NOMO-1 treated with dmso at 0.1 percent for 144 hours (cell line): ENCODE measurements at regions not wholly inside any gene's neighbourhood (a gene's known extent, or its start where the extent isn't known, plus 50 kb on each side); places are given as distances from the start of the nearest gene placed in this dataset.
"Not testable (repeated sequence)": the region's sequence is repeated elsewhere in the genome, so short reads cannot be mapped to it uniquely, and the experiment has no call there.

Experiments used
- DNase-seq: peaks from one replicate; lab custom pipeline; 2025; ENCODE audit not compliant: unreplicated experiment; lab: John Stamatoyannopoulos, UW

- DNase-seq, result no peak
Observed at GRCh38 chr1:163472651-163473248, 151.0 kb downstream of the NUF2 start.

DNA sequence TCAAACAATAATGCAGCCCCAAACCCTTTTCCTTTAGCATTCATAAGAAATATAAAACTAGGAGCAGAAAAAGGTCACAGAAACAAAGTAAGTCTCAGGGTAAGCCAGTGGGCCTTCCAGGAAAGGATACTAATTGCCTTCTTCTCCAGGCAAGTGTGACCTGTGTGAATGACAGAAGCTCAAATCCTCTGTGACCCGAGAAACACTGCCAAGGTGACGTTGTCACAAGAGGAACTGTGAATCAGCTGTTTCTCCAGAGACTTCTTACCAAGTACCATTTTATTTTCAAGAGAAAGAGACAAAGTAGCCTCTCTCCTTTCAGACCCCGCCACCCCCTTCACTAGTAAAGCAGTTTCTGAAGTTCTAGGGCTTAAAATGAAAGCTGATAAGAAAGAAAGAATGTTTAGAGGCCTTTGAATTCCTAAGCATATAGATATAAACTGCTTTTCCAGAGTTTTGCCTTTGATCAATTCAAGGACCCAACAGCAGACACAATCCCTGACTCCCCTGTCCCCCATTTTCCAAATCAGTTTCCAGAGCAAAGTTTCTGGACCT, 155.6 kb downstream of the NUF2 start:
- DNase-seq, result no peak

DNA sequence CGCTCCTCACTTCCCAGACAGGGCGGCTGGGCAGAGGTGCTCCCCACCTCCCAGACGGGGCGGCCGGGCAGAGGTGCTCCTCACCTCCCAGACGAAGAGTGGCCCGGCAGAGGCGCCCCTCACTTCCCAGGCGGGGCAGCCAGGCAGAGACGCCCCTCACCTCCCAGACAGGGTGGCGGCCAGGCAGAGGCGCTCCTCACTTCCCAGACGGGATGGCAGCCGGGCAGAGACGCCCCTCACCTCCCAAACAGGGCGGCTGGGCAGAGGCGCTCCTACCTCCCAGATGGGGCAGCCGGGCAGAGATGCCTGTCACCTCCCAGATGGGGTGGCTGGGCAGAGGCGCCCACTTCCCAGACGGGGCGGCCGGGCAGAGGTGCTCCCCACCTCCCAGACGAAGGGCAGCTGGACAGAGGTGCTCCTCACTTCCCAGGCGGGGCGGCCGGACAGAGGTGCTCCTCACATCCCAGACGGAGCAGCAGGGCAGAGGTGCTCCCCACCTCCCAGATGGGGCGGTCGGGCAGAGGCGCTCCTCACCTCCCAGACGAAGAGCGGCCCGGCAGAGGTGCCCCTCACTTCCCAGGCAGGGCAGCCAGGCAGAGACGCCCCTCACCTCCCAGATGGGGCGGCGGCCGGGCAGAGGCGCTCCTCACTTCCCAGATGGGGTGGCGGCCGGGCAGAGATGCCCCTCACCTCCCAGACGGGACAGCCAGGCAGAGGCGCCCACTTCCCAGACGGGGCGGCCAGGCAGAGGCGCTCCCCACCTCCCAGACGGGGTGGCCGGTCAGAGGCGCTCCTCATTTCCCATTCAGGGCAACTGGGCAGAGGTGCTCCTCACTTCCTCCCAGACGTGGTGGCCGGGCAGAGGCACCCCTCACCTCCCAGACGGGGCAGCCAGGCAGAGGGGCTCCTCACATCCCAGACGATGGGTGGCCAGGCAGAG, 176.9 kb downstream of the NUF2 start:
- DNase-seq, result not testable (repeated sequence)

DNA sequence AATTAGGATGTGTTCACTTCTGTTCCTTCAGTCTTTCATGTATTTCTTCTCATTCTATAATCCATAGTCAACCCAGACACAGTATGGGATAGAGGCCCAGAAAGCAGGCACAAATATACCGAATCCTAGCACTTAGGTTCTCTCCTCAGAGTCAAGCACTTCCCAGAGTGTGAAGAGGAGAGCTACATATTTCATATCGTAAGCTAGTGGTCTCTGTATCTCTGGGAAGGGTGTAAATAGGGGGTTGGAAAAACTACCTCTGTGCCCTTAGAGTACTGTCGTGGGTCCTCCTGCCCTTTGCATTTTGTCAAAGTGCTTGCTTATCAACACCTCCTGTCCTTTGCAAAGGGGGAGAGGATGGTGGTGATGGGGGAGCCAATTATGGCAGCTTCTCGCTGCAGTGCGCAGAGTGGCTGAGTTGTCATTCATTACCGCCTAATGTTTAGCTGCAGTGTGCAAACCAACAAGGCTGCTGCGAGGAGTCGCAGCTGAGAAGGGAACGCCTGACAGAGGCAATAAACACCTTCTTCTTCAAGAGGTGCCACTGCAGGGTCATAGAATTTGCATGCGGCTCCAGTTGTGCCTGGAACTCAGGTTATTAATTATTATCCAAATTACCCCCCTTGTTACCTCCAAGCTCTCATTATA, 182.7 kb downstream of the NUF2 start:
- no peak for DNase-seq

- DNase-seq, result no peak
Observed at GRCh38 chr1:163509114-163509513, 187.4 kb downstream of the NUF2 start.

- DNase-seq, result no peak
Observed at GRCh38 chr1:163512349-163512989, 190.7 kb downstream of the NUF2 start.

DNA sequence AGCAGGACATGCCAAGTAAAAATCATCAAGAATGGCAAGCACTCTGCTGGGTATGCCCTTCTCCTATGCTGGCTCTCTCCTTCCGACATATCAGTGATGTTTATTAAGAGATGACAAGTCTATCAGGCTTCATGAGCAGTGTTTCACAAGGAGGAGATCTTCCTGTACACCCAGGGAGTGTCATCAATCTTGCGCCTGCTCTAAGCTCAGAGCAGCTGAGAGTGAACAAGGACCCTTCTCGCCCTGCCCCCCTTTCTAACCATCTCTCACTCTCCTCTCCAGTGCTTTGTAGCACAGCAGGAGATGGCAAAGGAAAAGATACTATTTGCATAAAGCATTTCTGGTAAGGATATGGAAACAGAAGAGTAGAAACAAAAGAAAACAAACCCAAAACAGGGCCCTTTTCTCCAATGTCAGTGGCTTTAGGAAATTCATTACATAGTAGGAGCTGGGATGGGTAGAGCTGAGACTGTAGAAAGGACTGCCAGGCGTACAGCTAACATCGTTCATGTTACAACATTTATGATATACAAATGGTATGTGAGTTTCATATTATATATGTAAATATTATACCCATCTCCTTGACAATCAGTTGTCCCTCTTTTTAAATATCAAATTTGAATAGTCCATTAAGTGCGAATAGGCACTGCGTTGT, 201.7 kb downstream of the NUF2 start:
- DNase-seq, result no peak

GRCh38 chr1:163528710-163529348, 207.1 kb downstream of the NUF2 start:
- DNase-seq, result no peak

DNA sequence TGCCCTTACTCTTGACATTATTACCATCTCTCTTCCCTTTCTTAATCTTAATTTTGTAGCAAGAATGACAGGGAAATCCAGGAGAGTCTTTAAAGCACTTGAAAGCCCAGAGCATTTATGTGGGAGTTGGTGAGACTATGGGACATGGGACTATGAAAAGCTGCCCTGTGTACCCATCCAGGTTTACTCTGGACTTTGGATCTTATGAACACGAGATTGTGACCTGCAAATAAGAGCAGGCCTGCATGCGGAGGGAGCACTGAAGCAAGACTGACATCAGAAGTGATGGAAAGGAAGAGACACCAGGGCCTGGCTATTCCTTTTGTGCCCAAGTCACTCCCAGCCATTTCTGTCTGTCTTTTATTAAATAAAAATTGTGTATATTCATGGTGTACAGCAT, 209.6 kb downstream of the NUF2 start:
- DNase-seq, result no peak

DNA sequence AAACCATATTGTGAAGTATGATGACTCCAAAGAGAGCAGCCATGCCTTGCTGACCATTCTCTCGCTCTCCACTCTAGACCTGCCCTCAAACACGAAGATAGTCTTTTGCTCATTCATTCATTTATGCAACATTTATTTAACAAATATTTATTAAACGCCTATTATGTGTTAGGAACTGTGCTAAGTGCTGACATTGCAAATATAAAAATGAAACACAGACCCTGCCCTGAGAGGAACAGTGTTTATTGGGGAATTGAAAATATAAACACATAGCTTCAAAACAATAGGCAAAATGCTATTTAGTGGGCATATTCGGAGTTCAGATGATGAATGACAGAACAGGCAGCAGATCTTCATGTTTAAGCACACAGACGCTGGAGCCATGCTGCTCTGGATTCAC, 213.6 kb downstream of the NUF2 start:
- no peak for DNase-seq

DNA sequence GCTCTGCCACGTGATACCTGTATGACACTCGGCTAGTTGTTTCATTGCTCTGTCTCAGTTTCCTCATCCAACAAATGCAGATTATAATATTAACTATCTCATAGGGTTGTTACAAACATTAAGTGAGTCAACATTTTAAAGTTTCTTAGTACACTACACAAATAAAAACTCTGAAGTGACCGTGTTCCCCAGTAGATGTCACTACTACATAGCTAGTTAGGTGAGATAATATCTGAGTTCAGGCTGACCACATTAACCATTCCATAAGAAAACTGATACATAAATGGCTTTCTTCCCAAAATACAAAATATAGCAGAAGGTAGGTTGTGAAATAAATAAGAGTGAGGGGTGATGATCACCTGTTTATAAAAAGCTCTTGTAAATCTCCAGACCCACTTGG, 214.1 kb downstream of the NUF2 start:
- DNase-seq, result no peak

- DNase-seq, result no peak
Observed at GRCh38 chr1:163537809-163538208, 216.1 kb downstream of the NUF2 start.

- no peak for DNase-seq
Observed at GRCh38 chr1:163538667-163539066, 216.9 kb downstream of the NUF2 start.

DNA sequence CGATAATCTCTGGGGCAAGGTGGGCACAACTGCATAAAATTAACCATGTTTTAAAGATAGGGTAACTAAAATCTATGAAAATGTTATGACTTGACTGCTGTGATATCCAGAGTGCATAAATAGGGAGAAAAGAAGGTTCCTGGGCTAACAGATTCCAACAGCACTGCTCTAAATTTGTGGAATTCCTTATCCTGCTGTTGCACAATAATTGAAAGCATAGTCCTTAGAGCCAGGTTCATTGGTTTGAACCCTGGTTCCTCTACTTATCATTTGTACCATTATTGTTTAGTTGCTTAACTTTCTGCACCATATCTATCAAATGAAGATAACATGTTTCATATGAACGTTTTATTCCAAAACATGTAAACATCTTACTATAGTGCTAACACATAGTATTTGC, 219.0 kb downstream of the NUF2 start:
- DNase-seq, result no peak

DNA sequence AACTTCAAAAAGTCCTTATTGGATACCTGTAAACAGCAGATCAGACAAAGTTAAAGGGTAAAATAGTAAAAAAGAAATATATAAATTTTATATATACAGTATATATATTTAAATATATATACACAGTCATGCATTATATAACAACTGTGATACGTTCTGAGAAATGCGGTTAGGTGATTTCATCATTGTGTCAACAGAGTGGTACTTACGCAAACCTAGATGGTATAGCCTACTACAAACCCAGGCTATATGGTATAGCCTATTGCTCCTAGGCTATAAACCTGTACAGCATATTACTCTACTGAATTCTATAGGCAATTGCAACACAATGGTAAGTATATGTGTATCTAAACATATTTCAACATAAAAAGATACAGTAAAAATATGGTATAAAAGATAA, 222.7 kb downstream of the NUF2 start:
- no peak for DNase-seq

DNA sequence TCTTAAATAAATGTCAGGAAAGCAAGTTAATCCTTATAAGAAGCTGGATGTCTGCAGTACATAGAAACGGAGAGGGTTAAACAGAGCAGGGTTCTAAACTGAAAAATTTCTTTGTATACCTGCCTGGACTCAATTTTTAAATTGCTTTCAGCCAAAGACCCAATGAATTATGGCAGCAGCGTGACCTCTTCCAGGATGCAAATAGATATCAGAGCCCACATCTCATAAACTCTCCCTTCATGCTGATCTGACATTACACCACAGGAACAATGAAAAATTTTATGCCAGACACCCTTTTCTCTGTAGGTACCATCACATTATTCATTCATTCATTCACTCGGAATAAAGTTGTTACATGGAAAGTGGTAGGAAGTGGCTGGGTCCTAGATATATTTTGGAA, 236.4 kb downstream of the NUF2 start:
- DNase-seq, result no peak

GRCh38 chr1:163561580-163562295, 240.0 kb downstream of the NUF2 start:
- DNase-seq, result no peak

GRCh38 chr1:163562355-163562754, 240.6 kb downstream of the NUF2 start:
- no peak for DNase-seq

DNA sequence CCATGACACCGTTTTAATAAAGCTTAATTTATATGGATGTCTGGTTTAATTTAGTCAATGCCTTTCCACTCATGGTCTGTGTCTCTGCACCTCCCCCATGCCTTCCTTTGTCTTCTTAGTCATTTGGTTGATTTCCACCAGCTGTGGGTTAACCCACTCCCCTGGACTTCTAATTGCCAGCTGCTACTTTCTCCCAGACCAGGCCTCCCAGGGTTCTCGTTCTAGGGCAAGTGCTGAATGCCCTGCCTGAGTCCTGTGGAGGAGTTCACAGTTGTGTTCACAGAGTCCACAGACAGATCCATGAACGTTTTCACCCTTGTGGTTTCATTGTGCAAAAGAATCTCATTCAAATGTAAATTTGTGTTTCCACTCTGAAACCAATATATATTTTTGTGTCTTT, 243.4 kb downstream of the NUF2 start:
- no peak for DNase-seq

GRCh38 chr1:163570071-163570470, 248.3 kb downstream of the NUF2 start:
- no peak for DNase-seq
